K562 (cell line): ENCODE measurements at regions not wholly inside any gene's neighbourhood (a gene's known extent, or its start where the extent isn't known, plus 50 kb on each side); places are given as distances from the start of the nearest gene placed in this dataset.
"Not testable (repeated sequence)": the region's sequence is repeated elsewhere in the genome, so short reads cannot be mapped to it uniquely, and the experiment has no call there.

Experiments
- ATAC-seq: fragments of 200-7000 bp; cut with Tn5 transposase; 3 replicates; pipeline ENCODE4 v1.9.1; 2020; ENCODE audit warnings: moderate library complexity
- BruUV-seq: library from RNA; stranded (reverse); fragments of 400-500 nt; replicated peaks from 2 replicates; lab custom pipeline; 2021; lab: Mats Ljungman, UMichigan
- CTCF ChIA-PET: fragments of 300-600 bp; formaldehyde crosslinking; extraction: SDS; loops from one replicate; lab custom pipeline; 2021; ENCODE audit warnings: low intra/inter-chr PET ratio; lab: Yijun Ruan, JAX
- POLR2A ChIA-PET: fragments of 300-600, 350-650 bp; sonication (Branson Sonifier 250); formaldehyde crosslinking; extraction: SDS; loops from one replicate; lab custom pipeline; 2021; ENCODE audit warnings: antibody characterized with exemption, inconsistent platforms; lab: Yijun Ruan, JAX
- DNase-seq, 4 experiments: peaks; one replicate each; pipeline versions ENCODE4 v3.0.0 to v3.0.0-alpha.2; 2011 to 2018; ENCODE audit warnings: low spot score in 3 of 4, mixed read lengths in 3 of 4; ENCODE audit errors: extremely low read depth in 1 of 4
- FAIRE-seq: peaks from 2 replicates; lab custom pipeline; 2011; peaks lifted over from hg19 to GRCh38; lab: Jason Lieb, UNC
- H2AFZ ChIP-seq: 2 replicates; pipeline ENCODE4 v1.6.0; 2011; ENCODE audit warnings: low read depth, low read length, control low read depth, inconsistent platforms
- H3K27ac ChIP-seq: fragments of 200-600 bp; 3 replicates; pipeline ENCODE4 v1.8.0; 2011; ENCODE audit warnings: low read depth, mild to moderate bottlenecking, control low read depth, inconsistent platforms, low read length, moderate library complexity, mixed read lengths; ENCODE audit errors: extremely low read depth
- H3K27me3 ChIP-seq, 2 experiments: fragments of 300-600 bp in 1 of 2; 2 replicates in 1 of 2; 3 replicates in 1 of 2; pipeline versions ENCODE4 v1.6.0 to v1.8.0; 2011; ENCODE audit warnings: inconsistent platforms in 2 of 2, low read length in 2 of 2, mild to moderate bottlenecking in 1 of 2, mixed read lengths in 1 of 2, moderate library complexity in 1 of 2; ENCODE audit not compliant: control insufficient read depth in 2 of 2, insufficient read depth in 2 of 2
- H3K36me3 ChIP-seq: fragments of 300-600 bp; 3 replicates; pipeline ENCODE4 v1.8.0; 2011; ENCODE audit warnings: mild to moderate bottlenecking, low read length, inconsistent platforms; ENCODE audit not compliant: control insufficient read depth, insufficient read depth
- H3K4me1 ChIP-seq, 2 experiments: fragments of 200-600 bp in 1 of 2; replicated peaks in 1 of 2; 2 replicates in 1 of 2; 3 replicates in 1 of 2; pipeline versions ENCODE4 v1.5.1 to v1.8.0; 2011; ENCODE audit warnings: inconsistent platforms in 2 of 2, low read length in 2 of 2, mild to moderate bottlenecking in 1 of 2, mixed read lengths in 1 of 2, moderate library complexity in 1 of 2; ENCODE audit not compliant: control insufficient read depth in 2 of 2, insufficient read depth in 2 of 2
- H3K4me2 ChIP-seq: 2 replicates; pipeline ENCODE4 v1.6.1; 2011; ENCODE audit warnings: low read length, control low read depth, inconsistent platforms, mixed read lengths; ENCODE audit not compliant: insufficient read depth
- H3K4me3 ChIP-seq: fragments of 200-600 bp; sonication (generic), shearing (Covaris generic); 2 replicates; pipeline ENCODE4 v1.5.1; 2016; ENCODE audit warnings: control low read depth, inconsistent platforms
- H3K79me2 ChIP-seq: fragments of 200-600 bp; 3 replicates; pipeline ENCODE4 v1.8.0; 2011; ENCODE audit warnings: low read length, inconsistent platforms; ENCODE audit not compliant: control insufficient read depth, insufficient read depth
- H3K9ac ChIP-seq, 2 experiments: 2 replicates each; pipeline versions ENCODE4 v1.6.0 to v1.6.1; 2011; ENCODE audit warnings: low read depth in 2 of 2, low read length in 2 of 2, control low read depth in 1 of 2, inconsistent platforms in 1 of 2, mild to moderate bottlenecking in 1 of 2, mixed read lengths in 1 of 2; ENCODE audit not compliant: insufficient read depth in 1 of 2
- H3K9me1 ChIP-seq: one replicate; pipeline ENCODE4 v1.6.0; 2011; ENCODE audit warnings: inconsistent platforms, mild to moderate bottlenecking, low read length, moderate library complexity; ENCODE audit not compliant: control insufficient read depth, insufficient read depth
- H3K9me3 ChIP-seq: replicated peaks from 2 replicates; pipeline ENCODE4 v1.5.1; 2011; ENCODE audit warnings: low read depth, low read length, inconsistent platforms; ENCODE audit not compliant: control insufficient read depth, insufficient read depth
- H4K20me1 ChIP-seq: replicated peaks from 2 replicates; pipeline ENCODE4 v1.6.1; 2011; ENCODE audit warnings: low read length, inconsistent platforms, mixed read lengths; ENCODE audit not compliant: control insufficient read depth, insufficient read depth
- WGBS: fragments of 100-300 bp; shearing (Covaris generic); methylation state at CpG from one replicate; pipeline ENCODE4 v1.1.6; 2016; ENCODE audit warnings: low coverage, mixed read lengths; ENCODE audit not compliant: insufficient coverage; ENCODE audit errors: missing lambda C conversion rate; 5-methylcytosine and 5-hydroxymethylcytosine counted together
- in situ Hi-C: fragments of 300-500 bp; cut with MboI; formaldehyde crosslinking; loops from 4 replicates; pipeline ENCODE4 v1.15.0; 2018; ENCODE audit warnings: inconsistent platforms, mixed read lengths
- intact Hi-C: fragments of 100-400 bp; cut with micrococcal nuclease; formaldehyde crosslinking; loops from 2 replicates; pipeline ENCODE4 v1.14.2; 2022

DNA sequence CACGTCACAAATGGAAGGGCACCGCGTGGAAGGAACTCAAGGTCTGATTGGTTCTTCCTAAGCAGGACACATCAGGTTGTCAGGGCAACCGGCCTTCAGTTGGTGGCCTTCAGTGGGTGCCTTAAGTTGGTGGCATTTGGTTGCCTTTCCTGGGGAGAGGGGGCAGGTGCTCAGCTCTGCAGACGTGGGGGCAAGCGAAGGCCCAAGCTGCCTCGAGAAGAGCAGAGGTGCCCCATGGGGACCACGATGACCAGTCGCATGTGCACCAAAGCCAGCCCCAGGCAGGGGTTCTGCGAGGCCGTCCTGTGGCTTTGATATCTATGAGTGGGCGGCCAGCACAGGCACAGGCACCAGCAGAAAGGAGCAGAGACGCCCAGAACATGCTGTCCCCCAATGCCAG lies 1742.8 kb upstream of the DEFB115 start:
- H3K9ac ChIP-seq, H3K4me3 ChIP-seq, H3K4me1 ChIP-seq, H3K9me1 ChIP-seq, H3K27me3 ChIP-seq, H3K79me2 ChIP-seq, H2AFZ ChIP-seq, H3K9me3 ChIP-seq, intact Hi-C loops, CTCF ChIA-PET, H3K27ac ChIP-seq, POLR2A ChIA-PET, DNase-seq, BruUV-seq, ATAC-seq, H3K36me3 ChIP-seq, H3K4me2 ChIP-seq, H4K20me1 ChIP-seq, FAIRE-seq: not testable (repeated sequence)
- in situ Hi-C loops: loop anchor here (10.0 kb wide), 1 partner anchor 450 kb away; no protein-coding TSS in a partner anchor
- 8% methylated on average over 9 of the region's 13 CpGs for WGBS

DNA sequence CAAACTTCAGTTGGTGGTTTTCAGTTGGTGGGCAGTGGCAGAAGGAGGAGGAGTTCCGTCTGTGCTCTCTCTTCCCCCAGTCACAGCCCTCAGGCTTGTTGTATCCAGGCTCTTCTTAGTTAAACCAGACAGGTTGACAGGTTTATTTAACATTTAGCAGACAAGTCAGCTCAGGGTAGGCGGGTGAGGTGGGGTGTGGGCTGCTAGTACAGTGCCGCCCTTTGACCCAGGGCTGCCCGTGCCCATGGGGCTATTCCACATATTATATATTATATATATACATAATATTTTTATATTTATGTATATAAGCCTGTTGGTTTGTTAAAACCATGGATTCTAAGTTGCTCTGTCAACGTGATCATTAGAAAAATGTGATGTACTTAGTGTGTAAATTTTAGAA lies 1740.6 kb upstream of the DEFB115 start:
- WGBS: 6% methylated on average over 2 of the region's 5 CpGs
- H3K4me3 ChIP-seq, CTCF ChIA-PET, POLR2A ChIA-PET, H2AFZ ChIP-seq, H3K36me3 ChIP-seq, H3K9ac ChIP-seq, ATAC-seq, intact Hi-C loops, BruUV-seq, FAIRE-seq, H3K9me3 ChIP-seq, DNase-seq, H4K20me1 ChIP-seq, H3K4me2 ChIP-seq, H3K27me3 ChIP-seq, H3K79me2 ChIP-seq, H3K27ac ChIP-seq, H3K9me1 ChIP-seq, H3K4me1 ChIP-seq: not testable (repeated sequence)
- in situ Hi-C loops: loop anchor here (10.0 kb wide), 1 partner anchor 452 kb away; no protein-coding TSS in a partner anchor
